ENCODE measurements at regions not wholly inside any gene's neighbourhood (a gene's known extent, or its start where the extent isn't known, plus 50 kb on each side); places are given as distances from the start of the nearest gene placed in this dataset.
"Not testable (repeated sequence)": the region's sequence is repeated elsewhere in the genome, so short reads cannot be mapped to it uniquely, and the experiment has no call there.

- TF ChIP-seq, protein P1, sequence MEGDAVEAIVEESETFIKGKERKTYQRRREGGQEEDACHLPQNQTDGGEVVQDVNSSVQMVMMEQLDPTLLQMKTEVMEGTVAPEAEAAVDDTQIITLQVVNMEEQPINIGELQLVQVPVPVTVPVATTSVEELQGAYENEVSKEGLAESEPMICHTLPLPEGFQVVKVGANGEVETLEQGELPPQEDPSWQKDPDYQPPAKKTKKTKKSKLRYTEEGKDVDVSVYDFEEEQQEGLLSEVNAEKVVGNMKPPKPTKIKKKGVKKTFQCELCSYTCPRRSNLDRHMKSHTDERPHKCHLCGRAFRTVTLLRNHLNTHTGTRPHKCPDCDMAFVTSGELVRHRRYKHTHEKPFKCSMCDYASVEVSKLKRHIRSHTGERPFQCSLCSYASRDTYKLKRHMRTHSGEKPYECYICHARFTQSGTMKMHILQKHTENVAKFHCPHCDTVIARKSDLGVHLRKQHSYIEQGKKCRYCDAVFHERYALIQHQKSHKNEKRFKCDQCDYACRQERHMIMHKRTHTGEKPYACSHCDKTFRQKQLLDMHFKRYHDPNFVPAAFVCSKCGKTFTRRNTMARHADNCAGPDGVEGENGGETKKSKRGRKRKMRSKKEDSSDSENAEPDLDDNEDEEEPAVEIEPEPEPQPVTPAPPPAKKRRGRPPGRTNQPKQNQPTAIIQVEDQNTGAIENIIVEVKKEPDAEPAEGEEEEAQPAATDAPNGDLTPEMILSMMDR (IDR thresholded peaks at IDR 0.05; ENCODE audit: low read depth, low read length): not testable (repeated sequence)
- not testable (repeated sequence) for TF ChIP-seq EZH2phosphoT487 (IDR thresholded peaks at IDR 0.05; ENCODE audit: low read depth)
These were observed 1205.3 kb downstream of the SLC16A7 start for GRCh38 chr12:60801166-60801565.

All from OCI-LY3 (cell line).